BE2C (cell line): ENCODE measurements at regions not wholly inside any gene's neighbourhood (a gene's known extent, or its start where the extent isn't known, plus 50 kb on each side); places are given as distances from the start of the nearest gene placed in this dataset.

Experiments
- DNase-seq: peaks from one replicate; pipeline ENCODE4 v3.0.0-alpha.2; 2020
- H3K27me3 ChIP-seq: fragments of 250-450 bp; sonication (Bioruptor Pico); 2 replicates; pipeline ENCODE4 v1.5.1; 2020; ENCODE audit warnings: mild to moderate bottlenecking
- H3K36me3 ChIP-seq: fragments of 250-450 bp; sonication (Bioruptor Pico); 2 replicates; pipeline ENCODE4 v1.5.1; 2020; ENCODE audit warnings: mild to moderate bottlenecking
- H3K4me1 ChIP-seq: fragments of 250-450 bp; sonication (Bioruptor Pico); 2 replicates; pipeline ENCODE4 v1.5.1; 2020
- H3K4me3 ChIP-seq: 2 replicates; pipeline ENCODE4 v1.5.1; 2011; ENCODE audit warnings: low read depth, low read length
- H3K9me3 ChIP-seq: fragments of 250-450 bp; sonication (Bioruptor Pico); 2 replicates; pipeline ENCODE4 v1.5.1; 2020
- TF ChIP-seq, protein P1 (sequence below): IDR thresholded peaks from 2 replicates; pipeline ENCODE4 v1.5.1; 2012; ENCODE audit warnings: mild to moderate bottlenecking, low read depth, low read length

DNA sequence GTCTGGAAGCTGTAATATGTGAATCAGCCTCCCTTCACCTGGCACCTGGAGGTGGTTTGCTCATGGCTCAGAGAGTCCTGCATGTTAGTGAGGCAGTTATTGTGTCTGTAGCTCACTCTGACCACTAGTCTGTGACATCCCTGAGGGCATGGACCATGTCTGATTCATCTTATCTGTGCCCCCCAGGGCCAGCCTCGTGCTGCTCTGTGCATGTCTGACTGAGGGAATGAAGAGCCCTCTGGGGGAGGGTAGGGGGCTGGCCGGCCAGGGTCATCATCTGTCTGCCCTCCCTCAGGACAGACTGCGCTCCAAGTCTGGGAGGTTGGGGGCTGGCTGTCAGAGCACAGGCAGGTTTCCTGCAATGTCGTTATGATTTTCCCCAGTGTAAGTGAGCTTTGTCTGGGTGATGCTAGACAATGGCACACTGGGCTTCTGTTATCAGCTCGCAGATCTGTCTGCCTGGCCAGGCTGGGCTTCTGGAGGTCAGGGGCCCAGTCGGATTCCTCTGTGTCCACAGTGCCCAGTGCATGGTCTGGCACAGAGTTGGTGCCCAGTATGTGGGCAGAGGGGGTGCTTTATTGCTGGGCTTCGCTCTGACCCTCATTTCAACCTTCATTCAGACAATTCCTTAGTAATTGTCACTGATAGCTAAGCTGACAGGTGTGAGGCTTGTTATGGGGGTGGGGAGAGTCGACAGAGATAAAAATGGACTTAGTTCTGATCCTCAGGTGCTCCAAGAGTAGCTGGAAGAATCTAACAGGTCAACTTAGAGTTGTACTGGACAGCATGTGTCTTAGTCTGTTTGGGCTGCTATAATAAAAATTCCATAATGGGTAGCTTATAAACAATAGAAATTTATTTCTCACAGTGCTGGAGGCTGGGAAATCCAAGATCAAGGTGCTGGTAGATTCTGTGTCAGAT is 85.7 kb upstream of the SHB start:
- Histone ChIP-seq H3K4me3 (no peak overlapping the region), H3K36me3 (no peaks in the 10 kb centered on the region), H3K27me3 (no peaks in the 10 kb centered on the region), H3K4me1 (peaks cover 3% of the 10 kb centered on the region; the same call in 1 of the 2 replicates), H3K9me3 (no peaks in the 10 kb centered on the region)
- TF ChIP-seq, protein P1, sequence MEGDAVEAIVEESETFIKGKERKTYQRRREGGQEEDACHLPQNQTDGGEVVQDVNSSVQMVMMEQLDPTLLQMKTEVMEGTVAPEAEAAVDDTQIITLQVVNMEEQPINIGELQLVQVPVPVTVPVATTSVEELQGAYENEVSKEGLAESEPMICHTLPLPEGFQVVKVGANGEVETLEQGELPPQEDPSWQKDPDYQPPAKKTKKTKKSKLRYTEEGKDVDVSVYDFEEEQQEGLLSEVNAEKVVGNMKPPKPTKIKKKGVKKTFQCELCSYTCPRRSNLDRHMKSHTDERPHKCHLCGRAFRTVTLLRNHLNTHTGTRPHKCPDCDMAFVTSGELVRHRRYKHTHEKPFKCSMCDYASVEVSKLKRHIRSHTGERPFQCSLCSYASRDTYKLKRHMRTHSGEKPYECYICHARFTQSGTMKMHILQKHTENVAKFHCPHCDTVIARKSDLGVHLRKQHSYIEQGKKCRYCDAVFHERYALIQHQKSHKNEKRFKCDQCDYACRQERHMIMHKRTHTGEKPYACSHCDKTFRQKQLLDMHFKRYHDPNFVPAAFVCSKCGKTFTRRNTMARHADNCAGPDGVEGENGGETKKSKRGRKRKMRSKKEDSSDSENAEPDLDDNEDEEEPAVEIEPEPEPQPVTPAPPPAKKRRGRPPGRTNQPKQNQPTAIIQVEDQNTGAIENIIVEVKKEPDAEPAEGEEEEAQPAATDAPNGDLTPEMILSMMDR: peak; percentile 37
- DNase-seq: peak; percentile 46

- Histone ChIP-seq H3K36me3 (no peaks in the 10 kb centered on the region), H3K9me3 (no peaks in the 10 kb centered on the region), H3K27me3 (no peaks in the 10 kb centered on the region), H3K4me1 (peaks cover 3% of the 10 kb centered on the region; the same call in 1 of the 2 replicates), H3K4me3 (no peak overlapping the region)
- no peak for DNase-seq
- TF ChIP-seq, protein P1: no peak
Observed at GRCh38 chr9:38153910-38154291, 84.9 kb upstream of the SHB start.

GRCh38 chr9:38153152-38153909 is 84.3 kb upstream of the SHB start:
- Histone ChIP-seq H3K4me1 (peaks cover 3% of the 10 kb centered on the region; the same call in 1 of the 2 replicates), H3K9me3 (no peaks in the 10 kb centered on the region), H3K27me3 (no peaks in the 10 kb centered on the region), H3K4me3 (no peak overlapping the region), H3K36me3 (no peaks in the 10 kb centered on the region)
- TF ChIP-seq, protein P1: no peak
- no peak for DNase-seq

GRCh38 chr9:38149647-38150046 is 80.6 kb upstream of the SHB start:
- TF ChIP-seq, protein P1: no peak
- Histone ChIP-seq H3K4me3 (no peak overlapping the region), H3K36me3 (no peaks in the 10 kb centered on the region), H3K27me3 (no peaks in the 10 kb centered on the region), H3K9me3 (no peaks in the 10 kb centered on the region), H3K4me1 (0 out of 2 replicates have a peak, but pooled peaks cover 3% of the 10 kb centered on the region)
- no peak for DNase-seq

DNA sequence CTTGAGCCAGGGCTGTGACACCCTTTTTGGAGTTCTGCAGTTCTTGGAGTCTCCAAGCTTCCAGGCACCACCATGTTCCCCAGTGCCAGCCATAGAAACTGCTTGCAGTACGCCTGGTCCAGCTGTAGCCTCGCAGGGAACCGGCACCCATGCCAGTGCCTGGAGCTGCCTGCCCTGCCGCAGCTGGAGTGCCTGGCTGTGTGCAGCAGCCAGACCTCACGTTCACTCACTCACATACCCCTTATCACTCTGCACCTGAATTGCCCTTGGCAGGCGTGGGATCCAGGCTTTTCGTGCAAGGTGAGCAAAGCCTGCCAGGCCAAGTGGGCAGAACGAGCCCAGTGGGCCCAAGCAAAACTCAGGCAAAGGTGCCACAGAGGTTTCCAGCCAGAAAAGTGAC is 77.8 kb upstream of the SHB start:
- Histone ChIP-seq H3K4me1 (peaks cover 4% of the 10 kb centered on the region), H3K9me3 (no peaks in the 10 kb centered on the region), H3K27me3 (no peaks in the 10 kb centered on the region), H3K4me3 (no peak overlapping the region), H3K36me3 (no peaks in the 10 kb centered on the region)
- TF ChIP-seq, protein P1: no peak
- no peak for DNase-seq
